Trophoblast cell (in vitro differentiated cells and primary cell): ENCODE measurements at regions not wholly inside any gene's neighbourhood (a gene's known extent, or its start where the extent isn't known, plus 50 kb on each side); places are given as distances from the start of the nearest gene placed in this dataset.
"Not testable (repeated sequence)": the region's sequence is repeated elsewhere in the genome, so short reads cannot be mapped to it uniquely, and the experiment has no call there.

ENCODE experiments used
- DNase-seq, 2 donors: peaks; one replicate each; pipeline ENCODE4 v3.0.0-alpha.2; 2016
- H2AFZ ChIP-seq: 2 replicates; pipeline ENCODE4 v1.6.1; 2013; ENCODE audit warnings: low read length, moderate library complexity, mild to moderate bottlenecking; ENCODE audit not compliant: insufficient read depth, poor library complexity
- H2AK5ac ChIP-seq: 2 replicates; pipeline ENCODE4 v1.6.1; 2013; ENCODE audit warnings: mild to moderate bottlenecking, low read length
- H2BK120ac ChIP-seq: 2 replicates; pipeline ENCODE4 v1.6.1; 2013; ENCODE audit warnings: low read length, mild to moderate bottlenecking, moderate library complexity; ENCODE audit not compliant: insufficient read depth, poor library complexity
- H2BK12ac ChIP-seq: 2 replicates; pipeline ENCODE4 v1.6.1; 2013; ENCODE audit warnings: mild to moderate bottlenecking, low read length, moderate library complexity
- H2BK5ac ChIP-seq: 2 replicates; pipeline ENCODE4 v1.6.1; 2013; ENCODE audit warnings: low read length, low read depth, moderate library complexity, mild to moderate bottlenecking; ENCODE audit not compliant: poor library complexity
- H3K14ac ChIP-seq: 2 replicates; pipeline ENCODE4 v1.6.1; 2013; ENCODE audit warnings: mild to moderate bottlenecking, low read length
- H3K18ac ChIP-seq: 2 replicates; pipeline ENCODE4 v1.6.1; 2013; ENCODE audit warnings: mild to moderate bottlenecking, low read length
- H3K23ac ChIP-seq: 2 replicates; pipeline ENCODE4 v1.6.1; 2013; ENCODE audit warnings: low read length
- H3K27ac ChIP-seq: 2 replicates; pipeline ENCODE4 v1.5.1; 2013; ENCODE audit warnings: low read depth, mild to moderate bottlenecking, inconsistent platforms, low read length, moderate library complexity
- H3K27me3 ChIP-seq: 2 replicates; pipeline ENCODE4 v1.6.1; 2013; ENCODE audit warnings: inconsistent platforms, mild to moderate bottlenecking, low read length, moderate library complexity; ENCODE audit not compliant: insufficient read depth
- H3K36me3 ChIP-seq, 2 experiments: 1 replicate in 1 of 2; 2 replicates in 1 of 2; pipeline ENCODE4 v1.6.1; 2013; ENCODE audit warnings: low read length in 2 of 2, mild to moderate bottlenecking in 2 of 2, moderate library complexity in 1 of 2; ENCODE audit not compliant: insufficient read depth in 2 of 2, control insufficient read depth in 1 of 2
- H3K4ac ChIP-seq: 2 replicates; pipeline ENCODE4 v1.6.1; 2013; ENCODE audit warnings: low read depth, mild to moderate bottlenecking, low read length, moderate library complexity
- H3K4me1 ChIP-seq, 2 experiments: 1 replicate in 1 of 2; 2 replicates in 1 of 2; pipeline ENCODE4 v1.6.1; 2013; ENCODE audit warnings: low read length in 2 of 2, mild to moderate bottlenecking in 2 of 2, moderate library complexity in 1 of 2; ENCODE audit not compliant: insufficient read depth in 2 of 2, control insufficient read depth in 1 of 2
- H3K4me2 ChIP-seq: 2 replicates; pipeline ENCODE4 v1.6.1; 2013; ENCODE audit warnings: inconsistent platforms, mild to moderate bottlenecking, low read length, moderate library complexity
- H3K4me3 ChIP-seq: 2 replicates; pipeline ENCODE4 v1.5.1; 2013; ENCODE audit warnings: mild to moderate bottlenecking, low read depth, low read length, inconsistent platforms
- H3K79me1 ChIP-seq: one replicate; pipeline ENCODE4 v1.6.1; 2013; ENCODE audit warnings: low read length
- H3K79me2 ChIP-seq: 2 replicates; pipeline ENCODE4 v1.6.1; 2013; ENCODE audit warnings: low read length, mild to moderate bottlenecking; ENCODE audit not compliant: control insufficient read depth, insufficient read depth, poor library complexity
- H3K9ac ChIP-seq: 2 replicates; pipeline ENCODE4 v1.6.1; 2013; ENCODE audit warnings: mild to moderate bottlenecking, low read length
- H3K9me3 ChIP-seq: 2 replicates; pipeline ENCODE4 v1.6.1; 2013; ENCODE audit warnings: low read depth, mild to moderate bottlenecking, control low read depth, inconsistent platforms, low read length; ENCODE audit not compliant: insufficient read depth
- H4K12ac ChIP-seq: 2 replicates; pipeline ENCODE4 v1.6.1; 2013; ENCODE audit warnings: low read depth, mild to moderate bottlenecking, low read length, moderate library complexity
- H4K8ac ChIP-seq: 2 replicates; pipeline ENCODE4 v1.6.1; 2013; ENCODE audit warnings: low read depth, mild to moderate bottlenecking, low read length, moderate library complexity
- H4K91ac ChIP-seq: one replicate; pipeline ENCODE4 v1.6.1; 2013; ENCODE audit warnings: low read depth, mild to moderate bottlenecking, low read length, moderate library complexity
- WGBS: extraction: QIAGEN DNeasy Blood & Tissue Kit; methylation state at CpG from one replicate; pipeline ENCODE4 v1.1.7; 2013; ENCODE audit warnings: missing lambda C conversion rate; ENCODE audit not compliant: insufficient read length, insufficient coverage; ENCODE audit errors: extremely low coverage; 5-methylcytosine and 5-hydroxymethylcytosine counted together

- Histone ChIP-seq H2AK5ac (no peak overlapping the region), H2BK5ac (no peak overlapping the region), H3K9me3 (no peaks in the 10 kb centered on the region), H3K79me1 (no peaks in the 10 kb centered on the region), H4K8ac (no peak overlapping the region), H3K4me3 (no peak overlapping the region), H3K79me2 (no peaks in the 10 kb centered on the region), H3K14ac (no peak overlapping the region), H3K4me1 (no peaks in the 10 kb centered on the region), H3K27me3 (no peaks in the 10 kb centered on the region), H4K12ac (no peak overlapping the region), H3K23ac (no peak overlapping the region), H2BK120ac (no peak overlapping the region), H2AFZ (no peak overlapping the region), H3K27ac (no peak overlapping the region), H2BK12ac (no peak overlapping the region), H3K36me3 (no peaks in the 10 kb centered on the region), H3K9ac (no peak overlapping the region), H3K18ac (no peak overlapping the region), H4K91ac (no peak overlapping the region), H3K4ac (no peak overlapping the region), H3K4me2 (no peak overlapping the region)
- DNase-seq = peak; percentile 95 to 96
- no CpG with 5 or more reads among the region's 5 CpGs for WGBS
Observed at GRCh38 chr4:128427832-128428366, 140.3 kb upstream of the PGRMC2 start.

GRCh38 chr4:128424527-128425497 is 137.2 kb upstream of the PGRMC2 start:
- H3K9ac ChIP-seq = no peak overlapping the region
- no peaks in the 10 kb centered on the region for H3K9me3 ChIP-seq
- no peaks in the 10 kb centered on the region for H3K79me1 ChIP-seq
- no peak overlapping the region for H2AFZ ChIP-seq
- no peak overlapping the region for H3K14ac ChIP-seq
- H3K36me3 ChIP-seq = no peaks in the 10 kb centered on the region
- no peaks in the 10 kb centered on the region for H3K4me1 ChIP-seq
- no peak overlapping the region for H4K8ac ChIP-seq
- H3K4ac ChIP-seq = no peak overlapping the region
- no peaks in the 10 kb centered on the region for H3K79me2 ChIP-seq
- H2AK5ac ChIP-seq = no peak overlapping the region
- no CpG with 5 or more reads among the region's 4 CpGs for WGBS
- peak in 1 of 2 donors; percentile 3 for DNase-seq
- no peak overlapping the region for H3K27ac ChIP-seq
- H2BK5ac ChIP-seq = no peak overlapping the region
- H2BK12ac ChIP-seq = no peak overlapping the region
- H3K23ac ChIP-seq = no peak overlapping the region
- no peak overlapping the region for H4K12ac ChIP-seq
- no peaks in the 10 kb centered on the region for H3K27me3 ChIP-seq
- H3K18ac ChIP-seq = no peak overlapping the region
- no peak overlapping the region for H3K4me3 ChIP-seq
- no peak overlapping the region for H3K4me2 ChIP-seq
- no peak overlapping the region for H4K91ac ChIP-seq
- H2BK120ac ChIP-seq = no peak overlapping the region

GRCh38 chr4:128422296-128422695 is 134.7 kb upstream of the PGRMC2 start:
- H2BK5ac ChIP-seq, H3K27me3 ChIP-seq, H2AK5ac ChIP-seq, H3K4me2 ChIP-seq, H3K79me1 ChIP-seq, H3K9me3 ChIP-seq, H2BK12ac ChIP-seq, H3K14ac ChIP-seq, H3K79me2 ChIP-seq, H3K4me1 ChIP-seq, H4K91ac ChIP-seq, H3K4ac ChIP-seq, H4K12ac ChIP-seq, H2AFZ ChIP-seq, DNase-seq, H3K36me3 ChIP-seq, H4K8ac ChIP-seq, H3K18ac ChIP-seq, H3K4me3 ChIP-seq, H3K23ac ChIP-seq, H3K9ac ChIP-seq, H3K27ac ChIP-seq, H2BK120ac ChIP-seq: not testable (repeated sequence)
- no CpG with 5 or more reads among the region's 5 CpGs for WGBS

GRCh38 chr4:128416921-128417320 is 129.3 kb upstream of the PGRMC2 start:
- DNase-seq = no peak
- Histone ChIP-seq H3K4me3 (no peak overlapping the region), H3K4ac (no peak overlapping the region), H3K27me3 (no peaks in the 10 kb centered on the region), H3K18ac (no peak overlapping the region), H2AFZ (no peak overlapping the region), H4K12ac (no peak overlapping the region), H3K23ac (no peak overlapping the region), H3K14ac (no peak overlapping the region), H3K27ac (no peak overlapping the region), H3K9ac (no peak overlapping the region), H4K8ac (no peak overlapping the region), H4K91ac (no peak overlapping the region), H3K79me1 (no peaks in the 10 kb centered on the region), H2BK120ac (no peak overlapping the region), H2BK5ac (no peak overlapping the region), H3K9me3 (no peaks in the 10 kb centered on the region), H3K79me2 (no peaks in the 10 kb centered on the region), H3K36me3 (no peaks in the 10 kb centered on the region), H3K4me1 (no peaks in the 10 kb centered on the region), H2AK5ac (no peak overlapping the region), H2BK12ac (no peak overlapping the region), H3K4me2 (no peak overlapping the region)
- no CpG with 5 or more reads among the region's 3 CpGs for WGBS
